NCI-H446 (cell line): ENCODE measurements at regions not wholly inside any gene's neighbourhood (a gene's known extent, or its start where the extent isn't known, plus 50 kb on each side); places are given as distances from the start of the nearest gene placed in this dataset.

Experiments used
- DNase-seq, 2 experiments: peaks; one replicate each; lab custom pipeline; 2025; lab: John Stamatoyannopoulos, UW

DNA sequence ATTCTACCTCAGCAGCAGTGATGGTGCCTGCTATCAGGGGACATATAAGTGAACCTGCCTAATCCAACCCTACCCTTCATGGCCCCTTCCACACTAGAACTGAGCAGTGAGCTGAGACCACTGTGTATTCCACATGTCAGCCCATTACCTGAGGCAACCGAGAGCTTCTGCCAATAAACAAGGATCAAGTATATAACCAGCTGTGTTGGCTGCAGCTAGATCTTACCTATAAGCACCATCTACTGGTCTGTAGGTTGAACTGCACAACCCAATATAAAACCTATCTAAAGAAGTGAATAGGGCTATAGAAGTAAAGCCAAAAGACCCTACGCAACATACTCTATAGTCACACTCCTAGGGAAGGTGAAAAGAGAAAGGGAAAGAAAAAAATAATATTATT is 376.9 kb downstream of the HHIPL2 start:
- DNase-seq, result peak; percentile 9 to 62

- DNase-seq, result no peak
Observed at GRCh38 chr1:222168621-222169020, 379.3 kb downstream of the HHIPL2 start.

- DNase-seq, result no peak
Observed at GRCh38 chr1:222167896-222168295, 380.0 kb downstream of the HHIPL2 start.

GRCh38 chr1:222167111-222167510 is 380.8 kb downstream of the HHIPL2 start:
- DNase-seq, result peak; percentile 11 to 55

DNA sequence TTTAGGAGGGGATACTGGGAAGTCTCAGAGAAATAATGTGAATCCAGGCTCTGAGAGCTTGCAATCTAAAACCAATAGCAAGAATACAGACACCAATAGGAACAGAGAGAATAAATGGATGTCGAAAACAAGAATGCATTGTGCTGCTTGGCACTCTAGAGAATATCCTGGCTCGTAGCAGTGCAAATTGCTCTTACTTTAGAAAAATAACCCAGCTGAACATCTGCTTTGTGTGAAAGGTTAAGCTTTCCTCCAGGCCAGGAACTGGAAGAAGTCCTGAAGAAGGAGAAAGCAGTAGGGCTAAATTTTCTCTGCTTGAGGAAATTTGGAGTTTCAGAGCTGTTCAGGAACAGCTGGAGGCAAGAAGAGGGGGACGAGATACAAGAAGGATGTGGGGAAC is 382.3 kb downstream of the HHIPL2 start:
- DNase-seq, result no peak

DNA sequence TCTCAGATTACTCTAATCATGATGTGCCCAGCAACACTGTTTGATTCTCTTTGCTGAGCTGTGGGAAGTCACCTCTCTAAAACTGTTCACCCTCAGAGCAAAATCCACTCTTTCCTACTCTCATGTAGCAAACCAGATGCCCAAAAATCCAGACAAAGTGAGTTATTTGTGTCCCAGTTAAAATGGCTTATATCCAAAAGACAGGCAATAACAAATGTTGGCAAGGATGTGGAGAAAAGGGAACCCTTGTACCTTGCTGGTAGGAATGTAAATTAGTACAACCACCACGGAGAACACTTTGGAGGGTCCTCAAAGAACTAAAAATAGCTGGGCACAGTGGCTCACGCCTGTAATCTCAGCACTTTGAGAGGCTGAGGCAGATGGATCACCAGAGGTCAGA is 384.0 kb downstream of the HHIPL2 start:
- DNase-seq, result no peak

DNA sequence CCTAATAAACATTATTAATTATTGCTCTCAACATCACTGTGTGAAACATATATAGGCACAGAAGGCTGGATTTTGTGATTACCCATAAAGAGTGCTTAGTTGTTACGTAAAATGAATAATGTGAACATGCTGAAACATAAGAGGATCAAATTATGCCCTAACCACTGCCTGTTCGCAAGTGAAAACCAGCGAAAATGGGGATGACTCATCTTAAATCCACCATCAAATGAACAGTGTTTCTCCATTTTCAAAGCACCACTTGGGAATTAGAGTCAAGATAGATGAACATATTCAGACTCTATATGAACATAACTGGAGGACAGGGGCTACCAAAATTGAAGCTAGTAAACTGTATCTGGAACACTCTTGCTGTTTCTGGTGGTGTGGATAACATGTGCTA is 386.2 kb downstream of the HHIPL2 start:
- DNase-seq, result no peak

DNA sequence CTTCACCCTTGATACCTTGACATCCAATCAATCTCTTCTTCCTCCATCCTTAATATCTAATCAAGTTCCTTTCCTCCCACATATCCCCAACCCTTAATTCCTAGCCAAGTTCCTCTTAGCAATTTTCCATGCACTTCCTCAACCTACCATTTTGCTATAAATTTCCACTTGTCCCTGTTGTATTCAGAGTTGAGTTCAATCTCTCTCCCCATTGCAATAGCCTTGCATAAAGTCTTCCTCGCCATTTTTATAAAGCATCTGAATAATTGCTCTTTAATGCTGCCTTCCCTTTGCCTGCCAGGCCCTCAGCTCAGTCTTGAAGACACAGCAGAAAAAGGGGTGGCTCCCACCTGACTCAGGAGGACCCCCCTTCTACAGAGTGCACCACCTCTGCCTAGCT is 390.3 kb downstream of the HHIPL2 start:
- DNase-seq, result no peak

DNA sequence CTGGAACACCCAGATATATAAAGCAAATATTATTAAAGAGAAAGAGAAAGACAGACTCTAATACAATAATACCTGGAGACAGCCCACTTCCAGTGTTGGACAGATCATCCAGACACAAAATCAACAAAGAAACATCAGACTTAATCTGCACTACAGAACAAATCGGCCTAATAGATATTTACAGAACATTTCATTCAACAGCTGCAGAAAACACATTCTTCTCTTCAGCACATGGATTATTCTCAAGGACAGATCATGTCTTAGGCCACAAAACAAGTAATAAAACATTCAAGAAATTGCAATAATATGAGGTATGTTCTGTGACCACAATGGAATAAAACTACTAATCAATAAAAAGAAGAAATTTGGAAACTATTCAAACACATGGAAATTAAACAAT is 398.3 kb upstream of the DUSP10 start:
- no peak for DNase-seq

DNA sequence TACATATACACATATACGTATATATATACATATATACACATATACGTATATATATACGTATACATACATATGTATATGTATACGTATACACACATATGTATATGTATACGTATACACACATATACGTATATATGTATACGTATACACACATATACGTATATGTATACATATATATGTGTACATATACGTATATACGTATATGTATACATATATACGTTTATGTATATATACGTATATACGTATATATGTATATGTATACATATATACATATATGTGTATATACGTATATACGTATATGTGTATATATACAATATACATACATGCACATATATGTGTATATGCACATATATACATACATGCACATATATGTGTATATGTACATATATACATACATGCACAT is 396.2 kb upstream of the DUSP10 start:
- no peak for DNase-seq

DNA sequence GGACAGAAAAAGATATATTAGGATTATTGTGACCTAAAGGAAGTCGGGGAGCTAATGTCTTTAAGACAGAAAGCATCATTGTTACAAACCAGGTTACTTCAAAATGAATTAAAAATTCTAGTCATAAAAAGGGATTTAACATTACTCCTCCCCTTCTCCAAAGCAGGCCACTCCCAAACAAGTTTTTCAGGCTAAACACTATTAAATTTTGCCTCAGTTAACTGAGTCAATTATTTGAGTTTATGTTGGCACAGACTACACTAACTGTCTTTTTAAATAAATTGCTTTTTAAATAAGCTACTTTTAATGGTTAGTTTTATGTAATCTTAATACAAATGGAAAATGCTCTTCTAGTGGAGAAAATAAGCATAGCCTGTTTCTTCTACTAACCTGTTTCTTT is 395.0 kb upstream of the DUSP10 start:
- no peak for DNase-seq

GRCh38 chr1:222129041-222129440 is 387.2 kb upstream of the DUSP10 start:
- DNase-seq, result no peak

DNA sequence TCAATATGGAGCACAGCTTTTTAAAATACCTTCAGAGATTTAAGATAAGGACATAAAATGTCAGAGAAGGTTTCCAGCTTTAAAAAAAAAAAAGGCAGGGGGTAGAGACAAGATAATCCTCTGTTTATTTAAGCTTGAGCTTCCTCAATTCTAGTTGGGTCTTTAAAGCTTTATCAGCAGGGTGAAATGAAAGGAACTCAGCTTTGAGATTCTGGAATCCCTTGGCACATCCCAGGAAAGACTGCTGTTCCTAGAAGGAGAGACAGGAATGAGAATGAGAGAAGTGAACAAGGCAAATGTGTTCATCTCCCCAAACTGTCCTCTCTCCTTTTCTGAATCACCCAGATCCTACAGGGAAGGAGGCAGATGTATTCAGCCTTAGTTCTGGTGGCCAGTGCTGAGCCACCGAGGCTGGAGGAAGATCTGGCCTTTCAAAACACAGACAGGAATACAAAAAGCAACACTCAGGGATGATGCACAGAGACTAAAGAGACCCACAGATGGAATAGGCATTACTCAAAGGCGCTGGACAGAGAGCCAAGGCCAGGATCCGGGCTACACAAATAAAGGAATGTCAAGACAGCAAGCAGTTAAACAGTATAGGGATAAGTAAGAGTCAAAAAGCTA is 385.8 kb upstream of the DUSP10 start:
- DNase-seq, result no peak

- DNase-seq, result no peak
Observed at GRCh38 chr1:222127096-222127495, 385.2 kb upstream of the DUSP10 start.

DNA sequence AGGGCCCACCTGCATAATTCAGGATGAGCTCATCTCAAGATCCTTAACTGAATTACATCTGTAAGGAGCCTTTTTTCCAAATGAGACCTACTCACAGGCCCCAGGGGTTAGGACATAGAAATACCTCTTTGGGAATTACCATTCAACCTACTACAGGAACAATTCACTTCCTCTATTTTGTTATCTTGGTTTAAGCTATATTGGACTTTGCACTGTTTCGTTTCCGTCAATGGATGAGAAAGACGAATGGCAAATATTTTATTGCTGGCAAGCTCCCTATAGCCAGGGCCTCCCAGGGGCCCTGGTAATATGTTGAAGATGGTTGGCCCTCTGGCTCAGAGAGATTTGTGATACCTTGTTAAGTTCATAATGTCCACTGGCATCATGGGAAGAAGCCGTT is 384.2 kb upstream of the DUSP10 start:
- DNase-seq, result no peak

DNA sequence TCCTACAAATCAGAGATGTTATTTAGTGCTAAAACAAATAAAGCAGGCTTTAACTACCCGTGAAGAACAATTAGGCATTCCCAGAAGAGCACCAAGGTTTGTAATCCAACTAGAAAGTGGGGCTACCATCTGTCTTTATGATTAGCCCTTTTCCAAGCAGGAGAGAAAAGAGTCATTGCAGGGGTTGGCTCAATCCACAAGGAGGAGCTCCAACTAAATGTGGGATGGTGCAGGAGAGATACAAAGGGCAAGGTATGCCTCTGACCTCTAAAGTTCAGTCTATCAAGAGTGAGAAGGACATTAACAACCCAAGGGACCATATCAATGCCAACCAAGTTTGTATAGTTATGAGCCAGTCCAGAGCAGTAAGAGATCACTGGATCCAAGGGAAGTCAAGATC is 382.7 kb upstream of the DUSP10 start:
- peak in 1 of 2 experiments; percentile 36 for DNase-seq

DNA sequence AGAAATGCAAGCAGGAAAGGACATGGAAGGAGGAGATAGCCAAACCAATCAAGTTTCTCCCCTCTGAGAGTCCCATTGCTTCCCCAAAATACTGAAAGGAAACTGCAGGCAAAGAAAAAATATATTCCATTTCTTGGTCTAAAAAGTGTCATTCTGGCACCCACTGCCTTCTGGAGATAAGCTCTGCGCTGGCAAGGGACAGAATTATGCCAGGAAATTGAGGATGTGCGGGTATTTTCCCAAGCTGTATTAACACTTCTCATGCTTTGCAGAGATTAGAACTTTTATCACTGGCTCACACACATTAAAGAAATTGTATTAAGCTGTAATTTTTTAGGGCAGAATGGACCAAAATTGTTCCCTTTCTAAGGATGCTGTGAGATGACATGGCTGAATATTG is 381.2 kb upstream of the DUSP10 start:
- no peak for DNase-seq

- DNase-seq, result no peak
Observed at GRCh38 chr1:222117809-222118208, 375.9 kb upstream of the DUSP10 start.

- DNase-seq, result no peak
Observed at GRCh38 chr1:222114536-222115156, 372.8 kb upstream of the DUSP10 start.

GRCh38 chr1:222109836-222110235 is 367.9 kb upstream of the DUSP10 start:
- DNase-seq, result peak in 1 of 2 experiments; percentile 36

GRCh38 chr1:222107975-222108374 is 366.1 kb upstream of the DUSP10 start:
- no peak for DNase-seq

- DNase-seq, result no peak
Observed at GRCh38 chr1:222107267-222107666, 365.4 kb upstream of the DUSP10 start.

DNA sequence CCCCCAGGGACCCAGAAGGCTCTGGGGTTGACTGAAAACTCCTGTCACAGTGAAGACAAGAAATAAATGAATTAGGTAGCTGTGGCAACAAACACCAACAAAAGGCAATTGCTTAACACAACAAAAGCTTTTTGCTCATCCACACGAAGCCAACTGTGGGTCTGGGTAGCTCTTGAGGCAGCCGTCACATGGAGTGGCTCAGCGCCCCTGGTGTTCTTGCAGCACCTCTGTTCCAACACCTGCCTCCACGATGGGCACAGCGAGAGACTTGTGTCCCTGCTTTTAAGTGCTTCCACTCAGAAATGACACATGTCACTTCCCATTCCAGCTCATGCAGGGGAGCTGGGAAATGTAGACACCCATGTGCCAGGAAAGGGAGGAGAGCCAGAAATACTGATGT is 364.5 kb upstream of the DUSP10 start:
- no peak for DNase-seq

- no peak for DNase-seq
Observed at GRCh38 chr1:222105861-222106260, 364.0 kb upstream of the DUSP10 start.
